ELR (cell line): ENCODE measurements at regions not wholly inside any gene's neighbourhood (a gene's known extent, or its start where the extent isn't known, plus 50 kb on each side); places are given as distances from the start of the nearest gene placed in this dataset.

ENCODE experiments used
- DNase-seq: peaks from one replicate; pipeline ENCODE4 v3.0.0-alpha.2; 2015; ENCODE audit warnings: low read depth

DNA sequence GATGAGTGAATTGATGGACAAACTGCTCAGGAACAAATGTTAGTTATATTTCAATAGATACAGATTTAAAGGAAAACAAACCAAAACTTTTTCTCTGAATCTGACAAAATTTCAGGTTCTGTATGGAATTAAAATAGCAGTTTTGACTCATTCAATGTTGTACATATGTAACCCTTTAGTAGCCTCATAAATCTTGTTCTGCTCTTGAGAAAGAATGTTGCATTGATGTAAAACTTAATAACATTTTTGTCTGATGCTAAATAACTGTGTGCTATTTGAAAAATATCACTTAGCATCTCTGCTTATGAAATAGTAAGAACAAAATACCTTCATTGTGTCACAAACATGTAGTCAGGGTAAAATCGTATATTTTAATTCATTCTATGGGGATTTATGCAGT lies 168.9 kb upstream of the NOVA1 start:
- no peak for DNase-seq

DNA sequence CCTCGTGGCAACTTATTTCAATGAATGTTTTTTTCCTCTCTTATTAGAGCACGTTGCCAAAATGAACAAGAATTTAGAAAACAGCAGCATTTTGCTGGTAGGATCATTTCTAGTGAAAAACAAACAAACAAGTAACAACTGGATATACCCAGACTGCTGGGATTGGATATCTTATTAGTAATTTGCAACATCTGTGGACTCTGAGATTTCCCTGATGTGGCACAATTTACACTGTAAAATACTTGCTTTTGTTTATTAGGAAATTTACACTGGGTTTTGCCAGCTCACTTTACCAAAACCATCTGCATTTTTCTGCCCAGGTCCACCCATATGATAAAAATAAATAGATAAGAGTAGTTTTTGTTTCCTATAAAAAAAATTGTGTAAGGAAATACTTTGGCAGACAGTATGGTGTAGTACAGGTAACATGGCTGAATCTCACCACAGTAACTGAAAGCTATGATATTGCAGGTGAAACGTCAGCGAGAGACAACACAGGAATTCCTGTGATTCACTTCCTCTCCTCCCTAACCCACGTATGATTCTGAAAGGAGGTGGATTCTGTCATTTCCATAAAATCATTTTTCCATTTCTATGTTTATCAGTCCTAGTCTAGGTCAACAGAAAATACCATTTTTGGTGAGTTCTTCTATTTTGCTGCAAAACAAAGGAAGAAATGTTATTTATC lies 176.2 kb upstream of the NOVA1 start:
- peak; percentile 6 for DNase-seq

DNA sequence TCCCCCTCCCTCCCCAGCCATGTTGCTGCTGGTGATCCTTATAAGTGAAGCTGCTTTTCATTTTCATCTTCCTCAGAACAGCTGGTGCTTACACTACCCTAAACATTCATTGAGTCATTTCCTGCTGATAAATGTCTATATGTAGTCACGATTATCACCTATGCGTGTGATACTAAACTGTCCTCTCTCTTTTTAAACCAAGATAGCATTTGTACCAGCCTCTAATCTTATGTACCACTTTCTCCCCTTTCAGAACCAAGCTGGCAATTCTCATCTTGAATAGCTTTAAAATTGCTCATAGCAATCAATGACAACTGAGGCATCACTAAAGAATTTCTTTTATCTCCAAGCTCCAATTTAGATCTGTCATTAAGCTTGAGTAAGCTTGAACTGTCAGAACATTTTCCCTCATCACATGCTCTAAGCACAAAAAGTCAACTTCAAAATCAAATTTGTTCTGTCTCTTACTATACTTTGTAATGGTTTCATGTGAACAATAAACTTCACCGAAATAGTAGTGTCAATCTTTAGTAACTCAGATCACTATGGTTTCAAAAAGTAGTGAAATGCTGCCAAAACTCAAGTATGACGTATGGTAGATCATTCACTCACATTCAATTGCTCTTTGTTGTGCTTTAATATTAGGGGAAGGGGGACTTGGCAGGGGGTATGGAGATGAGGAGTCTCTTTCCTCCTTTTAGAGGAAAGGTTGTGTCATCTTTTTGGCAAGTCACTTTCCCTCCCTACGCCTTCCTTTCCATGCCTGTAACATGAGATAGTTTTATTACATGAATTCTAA lies 178.1 kb upstream of the NOVA1 start:
- DNase-seq = peak; percentile 46

DNA sequence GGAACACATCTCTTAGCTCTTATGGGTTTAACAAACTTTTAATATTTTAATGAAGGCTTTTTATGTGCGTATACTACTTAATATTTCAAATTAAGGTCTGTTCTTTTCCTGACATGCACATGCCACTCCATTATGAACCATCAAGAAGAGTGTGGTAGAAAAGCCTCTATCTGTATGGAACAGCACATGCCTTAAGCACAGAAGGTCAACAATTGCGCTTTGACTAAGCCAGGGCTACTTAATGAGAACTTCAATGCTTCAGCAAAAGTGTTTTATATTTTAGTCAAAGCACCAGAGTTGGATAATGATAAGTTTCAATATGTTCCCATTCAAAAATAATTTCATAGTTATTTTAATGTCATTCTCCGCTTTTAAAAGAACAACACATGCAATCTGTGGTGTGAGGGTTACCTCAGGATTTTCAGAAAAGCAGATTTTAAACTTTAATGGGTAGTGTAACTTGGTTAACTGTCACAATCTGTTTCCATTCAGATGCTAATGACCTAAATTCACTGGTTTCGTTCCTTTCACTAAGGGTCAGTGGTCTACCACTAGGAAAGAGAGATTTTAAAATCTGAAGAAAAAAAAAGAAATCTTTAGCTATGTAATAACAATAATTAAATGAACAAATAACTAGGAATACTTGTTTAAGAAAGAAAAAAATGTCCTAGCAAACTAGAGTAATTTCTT lies 193.4 kb upstream of the NOVA1 start:
- DNase-seq = no peak

DNA sequence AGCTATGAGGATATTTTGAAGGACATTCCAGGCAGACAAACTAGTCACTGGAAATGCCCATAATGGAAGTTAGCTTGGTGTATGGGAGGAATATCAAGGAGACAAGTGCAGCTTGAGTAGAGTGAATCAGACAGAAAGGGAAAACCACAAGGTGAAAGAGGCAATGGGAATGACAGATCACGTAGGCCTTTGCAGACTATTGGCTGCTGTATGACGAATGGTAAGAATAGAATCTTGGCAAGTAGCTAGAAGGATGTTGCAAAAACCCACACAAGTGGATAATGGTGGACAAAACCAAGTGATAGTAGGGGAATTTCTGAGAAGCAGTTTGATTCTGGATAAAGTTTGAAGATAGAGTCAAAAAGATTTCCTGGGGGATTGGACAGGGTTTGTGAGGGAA lies 196.9 kb upstream of the NOVA1 start:
- peak; percentile 19 for DNase-seq

DNA sequence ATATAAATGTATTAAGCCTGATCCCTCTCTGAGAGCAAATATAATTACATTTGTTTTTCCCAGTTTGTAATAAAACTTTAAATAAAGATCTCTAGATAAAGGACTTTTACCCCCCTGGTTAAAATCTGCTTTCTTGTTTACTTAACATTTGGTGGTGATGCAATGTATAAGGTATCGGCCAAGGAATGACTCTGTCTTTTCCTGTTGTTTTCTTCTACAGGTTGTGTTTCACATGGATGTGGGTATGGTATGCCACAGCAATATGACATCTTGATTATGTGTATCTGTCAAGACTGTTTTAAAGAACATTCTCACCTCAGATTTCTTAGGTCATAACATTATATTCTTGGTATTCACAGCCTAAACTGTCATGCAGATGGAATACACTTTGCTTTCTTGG lies 210.6 kb upstream of the NOVA1 start:
- DNase-seq = no peak

DNA sequence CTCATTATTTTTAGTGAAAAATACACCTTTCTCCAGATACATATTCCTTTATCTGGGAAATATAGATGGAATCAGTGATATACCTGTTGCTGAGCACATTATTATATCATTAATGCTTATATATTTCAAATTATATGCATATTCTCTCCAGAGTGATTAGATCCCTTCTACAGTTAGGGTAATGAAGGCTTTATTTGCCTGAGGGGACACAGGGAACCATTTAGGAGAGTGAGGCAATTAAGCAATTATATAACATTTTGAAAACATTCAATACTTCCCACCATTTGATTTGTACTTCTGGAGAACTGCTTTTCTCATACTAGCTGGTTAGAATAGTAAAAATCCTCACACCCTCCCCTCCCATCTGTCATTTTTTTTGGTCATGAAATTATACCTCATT lies 212.8 kb upstream of the NOVA1 start:
- no peak for DNase-seq

DNA sequence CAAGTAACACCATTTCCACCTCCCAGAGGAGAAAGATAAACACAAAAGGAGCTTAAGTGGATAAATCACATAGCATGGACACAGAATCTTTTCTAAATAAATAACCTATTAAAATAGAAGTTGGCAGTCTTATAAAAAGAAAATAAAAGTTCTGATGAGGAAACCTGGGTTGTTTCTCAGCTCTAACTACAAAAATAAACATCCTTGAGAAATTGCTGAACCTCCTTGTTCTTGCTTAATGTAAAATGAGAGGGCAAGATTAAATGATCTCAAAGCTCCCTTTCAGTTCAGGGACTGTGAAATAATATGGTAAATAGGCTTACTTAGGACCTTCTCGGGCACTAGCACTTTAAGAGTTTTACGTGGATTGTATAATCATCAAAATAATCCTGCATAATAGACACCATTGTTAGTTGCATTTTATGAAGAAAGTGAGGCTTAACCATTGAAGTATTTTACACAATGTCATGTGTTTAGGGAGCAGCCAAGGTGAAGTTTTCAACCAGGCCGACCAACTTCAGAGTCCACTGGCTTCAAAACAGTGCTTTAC lies 214.0 kb upstream of the NOVA1 start:
- DNase-seq = no peak

DNA sequence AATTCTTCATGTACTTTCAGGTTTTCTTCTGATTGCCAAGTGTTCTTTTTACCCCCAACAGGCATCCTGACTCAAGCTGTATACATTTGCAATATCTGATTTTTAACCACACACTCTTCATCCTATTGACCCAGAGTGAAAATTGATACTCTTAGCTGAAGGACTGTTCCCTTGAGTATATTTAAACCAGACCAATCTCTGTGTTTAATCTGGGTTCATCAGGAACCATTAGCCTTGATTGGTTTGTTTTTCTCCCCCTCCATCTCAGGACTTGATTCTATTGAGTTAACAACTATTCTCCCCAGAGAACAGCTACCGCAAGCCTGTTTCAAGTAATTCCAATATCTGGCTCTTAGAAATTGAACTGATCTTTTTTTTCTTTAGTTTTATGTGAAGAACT lies 222.3 kb upstream of the NOVA1 start:
- DNase-seq = peak; percentile 26

DNA sequence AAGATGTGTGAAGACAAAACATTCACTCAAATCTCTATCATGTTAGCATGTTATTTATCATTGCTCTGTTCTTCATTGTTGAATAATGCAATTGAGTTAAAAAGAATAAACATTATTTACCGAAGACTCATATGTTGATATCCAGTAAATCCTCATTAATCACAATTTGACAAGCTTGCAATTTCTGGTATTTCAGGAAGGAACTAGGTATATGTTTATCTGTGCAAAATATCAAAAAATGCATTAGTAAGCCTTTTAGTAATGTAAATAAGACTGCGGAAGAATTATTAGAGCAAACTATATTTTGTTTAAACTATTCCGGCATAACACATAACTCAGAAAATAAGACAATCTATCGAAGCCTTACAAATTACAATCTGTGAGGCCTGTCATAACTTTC lies 222.7 kb upstream of the NOVA1 start:
- DNase-seq = peak; percentile 8

DNA sequence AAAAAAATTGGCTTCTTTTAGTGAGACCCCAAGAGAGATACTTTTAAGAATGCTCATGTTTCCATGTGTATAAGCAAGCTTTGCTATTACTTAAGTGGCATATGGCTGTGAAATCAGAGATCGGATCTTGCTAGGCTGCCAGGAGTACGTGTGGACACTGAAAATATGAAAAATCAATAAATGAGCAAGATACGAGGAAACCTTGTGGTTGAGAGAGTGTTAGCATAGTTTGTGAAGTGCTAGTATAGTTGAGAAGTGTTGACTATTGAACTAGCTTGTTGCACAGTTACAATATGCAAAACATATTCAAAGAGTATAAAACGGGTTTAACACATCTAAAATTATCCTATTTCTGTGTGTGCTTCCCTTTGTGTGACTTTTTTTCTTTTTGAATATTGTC lies 230.9 kb upstream of the NOVA1 start:
- no peak for DNase-seq

DNA sequence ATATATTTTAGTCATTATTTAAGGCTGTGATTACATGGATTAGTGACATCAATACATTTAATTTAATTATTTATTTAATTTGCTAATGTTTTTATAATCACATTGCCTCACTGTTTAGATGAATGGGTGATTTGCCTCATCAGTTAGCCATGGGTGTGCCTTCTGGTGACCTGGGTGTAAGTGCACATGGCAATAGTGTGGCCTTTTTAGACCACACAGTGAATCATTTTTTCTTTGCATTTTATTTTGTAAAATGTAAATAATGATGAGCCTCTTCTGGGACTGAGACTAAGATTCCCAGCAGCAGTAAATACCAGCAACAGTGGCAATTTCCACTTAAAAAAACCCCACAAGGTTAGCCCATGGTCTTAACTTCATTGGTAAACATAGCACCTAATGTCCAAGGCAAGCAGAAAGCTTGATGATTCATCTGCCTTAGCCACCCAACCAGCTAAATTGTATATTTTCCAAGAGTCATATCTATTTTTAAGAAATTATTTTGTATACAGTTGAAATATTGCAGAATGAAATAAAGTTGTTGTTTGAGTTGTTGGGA lies 235.9 kb upstream of the NOVA1 start:
- no peak for DNase-seq

DNA sequence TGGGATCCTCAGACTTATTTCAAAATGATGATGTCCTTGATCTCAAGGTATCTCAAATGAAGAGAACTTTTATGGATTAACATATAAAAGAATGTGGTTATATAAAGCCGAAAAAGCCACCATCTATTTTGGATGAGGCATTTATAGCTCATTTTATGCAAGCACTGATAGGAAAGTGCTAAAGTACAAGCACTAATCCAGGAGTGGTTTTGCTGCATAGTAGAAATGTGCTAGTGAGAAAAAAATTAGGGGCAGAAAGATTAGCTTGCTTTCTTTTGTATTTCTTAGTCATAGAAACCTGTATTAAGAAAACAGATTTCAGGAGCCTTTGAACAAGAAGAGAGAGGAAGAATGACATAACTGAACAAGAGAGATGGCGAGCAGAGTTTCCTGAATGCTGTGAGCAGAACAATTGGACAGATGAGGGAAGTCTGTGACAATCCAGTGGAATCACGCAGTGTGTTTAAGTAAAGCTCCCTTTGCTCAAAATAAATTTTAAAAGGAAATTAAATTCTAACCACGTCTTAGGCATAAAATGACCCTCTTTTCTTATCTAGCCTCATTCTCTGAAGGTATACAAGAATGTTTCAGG lies 238.2 kb upstream of the NOVA1 start:
- DNase-seq = no peak

DNA sequence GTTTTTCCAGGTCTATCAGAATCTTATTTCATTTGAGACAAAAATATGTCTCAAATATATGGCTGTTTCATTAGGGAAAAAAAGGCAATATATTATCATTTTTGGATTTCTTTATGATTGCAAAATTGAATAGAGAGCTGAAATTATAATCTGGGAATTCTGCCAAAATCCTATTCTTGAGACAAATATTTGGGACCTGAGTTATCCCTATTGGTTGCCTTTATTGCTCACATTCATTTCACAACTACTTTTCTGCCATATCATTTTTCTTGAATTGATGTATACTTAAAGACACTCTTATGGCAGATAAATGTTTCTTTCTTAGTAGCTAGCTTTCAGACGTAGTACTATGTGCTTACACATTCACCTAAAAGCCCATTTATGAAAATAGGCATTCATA lies 241.6 kb upstream of the NOVA1 start:
- DNase-seq = no peak

DNA sequence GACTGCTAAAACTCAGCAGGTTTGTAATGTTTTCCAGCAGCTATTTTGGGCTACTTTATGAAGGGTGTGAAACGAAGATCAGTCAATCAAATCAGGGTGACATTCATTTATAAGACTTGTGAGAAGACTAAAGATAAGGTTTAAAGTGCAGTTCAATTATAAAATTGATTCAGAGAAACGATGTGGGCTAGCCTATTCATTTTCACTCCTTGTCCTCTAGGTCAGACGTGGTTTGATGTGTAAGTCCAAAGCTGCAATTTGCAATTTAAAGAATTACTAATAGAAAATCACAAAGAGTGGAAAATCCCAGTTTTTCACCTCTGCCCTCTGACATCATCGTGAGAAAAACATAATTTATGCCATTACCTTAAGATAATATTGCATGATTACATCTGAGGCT lies 243.5 kb upstream of the NOVA1 start:
- DNase-seq = peak; percentile 22

DNA sequence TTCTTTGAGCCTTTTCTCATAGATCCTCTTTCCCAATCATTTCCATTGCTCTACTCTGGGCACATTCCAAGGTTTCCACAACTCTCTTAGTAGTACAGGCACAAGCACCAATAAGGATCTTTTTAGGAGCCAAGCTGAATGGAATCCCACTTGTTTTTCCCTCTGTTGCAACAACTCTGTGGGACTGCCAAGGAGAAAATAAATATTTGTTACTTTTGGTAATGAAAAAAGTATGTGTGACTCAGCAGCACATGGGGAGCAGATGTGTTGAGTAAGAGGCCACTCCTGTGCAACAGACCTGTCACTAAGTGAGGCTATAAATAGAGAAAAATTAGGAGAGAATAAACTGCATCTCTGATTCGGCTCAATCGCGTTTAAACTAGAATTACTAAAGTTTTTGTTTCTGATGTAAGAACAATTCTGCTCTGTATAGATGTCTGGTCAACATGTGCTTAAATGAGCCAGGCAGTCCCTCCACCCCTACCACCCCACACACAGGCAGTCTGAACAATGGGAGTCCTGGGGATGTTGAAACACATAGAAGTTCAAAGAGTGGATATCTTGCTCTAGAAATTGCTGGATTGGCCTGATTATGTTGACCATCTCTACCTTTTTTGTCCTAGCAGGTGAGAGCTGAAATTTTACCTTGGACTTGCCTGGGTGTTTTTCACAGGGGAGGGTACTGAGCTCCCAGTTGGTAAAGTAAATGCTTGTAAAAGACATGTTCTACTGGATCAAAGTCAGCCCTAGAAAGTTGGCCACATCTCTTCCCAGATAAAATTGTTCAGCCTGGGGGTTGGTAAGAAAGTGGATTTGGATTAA lies 244.3 kb upstream of the NOVA1 start:
- peak; percentile 76 for DNase-seq

DNA sequence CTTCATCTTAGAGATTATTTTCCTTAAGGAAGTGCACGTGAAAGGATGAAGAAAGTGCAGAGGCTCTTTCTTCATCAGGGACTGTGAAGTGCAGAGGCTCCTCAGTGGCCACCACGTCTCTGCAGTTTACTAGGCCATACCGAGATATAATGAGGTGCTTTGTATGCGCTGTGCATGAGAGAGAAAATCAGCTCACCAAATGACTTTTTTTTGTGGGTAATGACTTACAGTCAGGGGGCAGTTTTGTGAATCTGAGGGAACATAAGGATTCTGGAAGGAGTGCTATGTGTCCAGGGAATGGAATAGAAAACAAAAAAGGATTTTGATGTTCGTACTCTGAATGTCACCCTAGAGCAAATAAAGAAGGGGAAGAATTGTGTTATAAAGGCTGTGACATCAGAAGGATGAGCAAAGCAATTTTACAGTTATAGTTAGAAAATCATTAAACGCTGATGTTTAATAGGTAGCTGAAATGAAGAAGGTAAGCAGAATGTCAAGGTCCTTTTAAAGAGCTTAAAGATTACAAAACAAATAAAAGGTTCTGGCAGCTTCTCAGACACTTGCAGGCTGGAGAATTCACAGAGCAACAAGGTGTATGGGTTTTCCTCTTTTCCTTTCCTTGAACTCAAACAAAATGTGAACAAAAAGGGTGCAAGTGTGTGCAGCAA lies 247.5 kb upstream of the NOVA1 start:
- no peak for DNase-seq

DNA sequence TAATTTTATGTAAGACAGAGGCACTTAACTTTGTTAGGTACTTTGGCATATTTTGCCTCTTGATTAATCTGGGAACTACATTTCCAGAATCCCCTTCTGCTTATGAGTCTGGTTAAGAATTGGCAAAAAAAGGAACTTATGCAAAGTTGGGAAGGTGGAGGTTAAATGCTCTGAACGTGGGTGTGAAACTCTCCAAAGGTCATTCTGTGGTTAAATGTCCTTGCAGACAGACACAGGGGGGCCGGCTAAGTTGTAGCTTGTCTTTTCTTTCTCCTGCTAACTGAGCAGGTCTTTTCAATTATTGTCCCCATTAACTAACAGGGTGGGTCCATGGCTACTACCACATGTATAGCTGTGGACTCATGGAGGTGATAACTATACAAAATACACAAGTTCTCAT lies 248.6 kb upstream of the NOVA1 start:
- no peak for DNase-seq

DNA sequence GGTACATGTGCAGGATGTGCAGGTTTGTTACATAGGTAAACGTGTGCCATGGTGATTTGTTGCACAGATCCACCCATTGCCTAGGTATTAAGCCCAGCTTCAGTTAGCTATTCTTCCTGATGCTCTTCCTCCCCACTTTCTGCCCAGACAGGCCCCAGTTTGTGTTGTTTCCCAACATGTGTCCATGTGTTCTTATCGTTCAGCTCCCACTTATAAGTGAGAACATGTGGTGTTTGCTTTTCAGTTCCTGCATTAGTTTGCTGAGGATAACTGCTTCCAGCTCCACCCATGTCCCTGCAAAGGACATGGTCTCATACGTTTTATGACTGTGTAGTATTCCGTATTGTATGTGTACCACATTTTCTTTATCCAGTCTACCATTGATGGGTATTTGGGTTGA lies 251.7 kb upstream of the NOVA1 start:
- DNase-seq = no peak

DNA sequence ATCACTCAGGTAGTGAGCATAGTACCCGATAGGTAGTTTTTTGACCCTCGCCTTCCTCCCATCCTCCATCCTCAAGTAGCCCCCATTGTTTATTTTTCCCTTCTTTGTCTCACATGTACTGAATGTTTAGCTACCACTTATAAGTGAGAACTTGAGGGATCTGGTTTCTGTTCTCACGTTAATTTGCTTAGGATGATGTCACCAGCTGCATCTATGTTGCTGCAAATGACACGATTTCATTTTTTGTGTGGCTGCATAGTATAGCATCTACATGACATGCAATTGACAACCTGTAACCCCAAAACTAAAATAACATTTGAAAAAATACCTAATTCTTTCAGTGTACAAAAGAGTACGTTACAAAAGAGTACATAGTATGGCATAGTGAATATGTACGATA lies 254.0 kb upstream of the NOVA1 start:
- DNase-seq = no peak
